Activated CD8-positive, alpha-beta memory T cell treated with anti-CD3 and anti-CD28 coated beads for 48 hours (primary cell): ENCODE measurements at regions not wholly inside any gene's neighbourhood (a gene's known extent, or its start where the extent isn't known, plus 50 kb on each side); places are given as distances from the start of the nearest gene placed in this dataset.
"Not testable (repeated sequence)": the region's sequence is repeated elsewhere in the genome, so short reads cannot be mapped to it uniquely, and the experiment has no call there.

Experiments
- DNase-seq, 3 experiments: peaks; one replicate each; pipeline ENCODE4 v3.0.0-alpha.2; 2020; ENCODE audit warnings: low read depth in 2 of 3, low spot score in 2 of 3

DNA sequence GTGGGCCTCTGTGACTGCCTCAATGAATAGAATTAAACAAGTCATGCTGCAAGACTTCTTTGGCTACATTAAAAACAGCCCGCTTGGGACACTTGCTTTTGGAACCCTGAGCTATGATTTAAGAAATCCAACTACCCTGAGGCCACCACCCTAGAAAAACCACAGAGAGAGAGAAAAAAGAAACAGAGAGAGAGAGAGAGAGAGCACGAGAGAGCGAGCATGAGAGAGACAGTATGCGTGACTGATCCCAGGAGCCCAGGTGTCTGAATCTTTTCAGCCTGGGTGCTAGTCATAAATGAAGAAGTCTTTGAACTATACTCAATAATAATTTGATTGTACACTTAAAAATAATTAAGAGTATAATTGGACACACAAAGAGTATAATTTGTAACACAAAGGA lies 123.1 kb upstream of the FREM1 start:
- no peak for DNase-seq

DNA sequence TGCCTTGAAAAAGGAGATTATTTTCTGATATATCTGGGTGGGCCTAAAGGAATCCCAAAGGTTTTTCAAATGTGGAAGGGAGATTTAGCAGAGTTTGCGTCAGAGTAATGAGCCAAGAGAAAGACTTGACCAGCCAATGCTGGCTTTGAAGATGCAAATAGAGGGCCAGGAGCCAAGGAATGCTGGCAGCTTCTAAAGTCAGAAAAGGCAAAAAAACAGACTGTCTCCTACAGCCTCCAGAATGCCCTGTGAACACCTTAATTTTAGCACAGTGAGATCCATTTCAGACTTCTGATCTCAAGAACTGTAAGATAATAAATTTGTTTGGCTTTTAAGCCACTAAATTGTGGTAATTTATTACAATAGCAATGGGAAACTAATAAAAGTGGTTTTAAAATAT lies 122.6 kb upstream of the FREM1 start:
- DNase-seq = no peak

DNA sequence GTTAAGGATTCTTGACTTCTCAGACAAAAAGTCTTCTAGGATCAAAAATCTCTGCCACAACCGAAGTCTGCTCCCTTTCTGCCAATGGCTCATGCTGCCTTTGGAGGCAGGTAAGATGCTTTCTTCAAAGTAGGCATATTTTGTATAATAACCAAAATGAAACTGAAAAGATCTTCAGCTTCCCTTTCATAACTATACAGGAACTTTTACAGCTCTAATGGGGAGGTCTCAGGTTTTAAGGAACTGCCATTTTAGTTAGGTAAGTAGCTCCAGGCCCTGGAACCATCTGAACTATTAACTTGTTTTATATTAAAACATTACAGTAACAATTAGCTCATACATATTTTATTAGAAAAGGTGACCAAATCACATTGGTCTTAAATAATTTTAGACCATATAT lies 110.9 kb upstream of the FREM1 start:
- DNase-seq = no peak

DNA sequence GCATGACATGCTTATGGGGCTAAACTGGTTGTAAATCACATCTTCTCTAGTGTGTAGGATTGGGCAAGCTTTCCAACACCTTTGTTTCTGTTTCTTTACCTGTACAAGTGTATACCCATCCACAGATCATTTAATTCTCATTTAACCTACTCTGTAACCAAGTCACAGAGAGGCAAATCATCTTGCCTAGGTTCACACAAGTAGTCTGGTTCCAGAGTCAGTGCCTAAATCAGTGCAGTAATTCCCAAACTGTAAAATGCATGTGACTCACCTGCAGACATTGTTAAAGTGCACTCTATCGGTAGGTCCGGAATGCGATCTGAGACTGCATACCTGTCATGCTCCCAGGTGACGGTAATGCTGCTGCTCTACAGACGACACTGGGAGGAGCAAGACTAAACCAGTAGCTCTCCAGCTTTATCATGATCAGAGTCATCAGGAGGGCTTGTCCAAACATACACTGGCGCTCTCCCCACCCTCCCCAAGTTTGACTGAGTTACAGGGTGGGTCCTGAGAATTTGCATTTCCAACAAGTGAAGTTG lies 107.9 kb upstream of the FREM1 start:
- no peak for DNase-seq

DNA sequence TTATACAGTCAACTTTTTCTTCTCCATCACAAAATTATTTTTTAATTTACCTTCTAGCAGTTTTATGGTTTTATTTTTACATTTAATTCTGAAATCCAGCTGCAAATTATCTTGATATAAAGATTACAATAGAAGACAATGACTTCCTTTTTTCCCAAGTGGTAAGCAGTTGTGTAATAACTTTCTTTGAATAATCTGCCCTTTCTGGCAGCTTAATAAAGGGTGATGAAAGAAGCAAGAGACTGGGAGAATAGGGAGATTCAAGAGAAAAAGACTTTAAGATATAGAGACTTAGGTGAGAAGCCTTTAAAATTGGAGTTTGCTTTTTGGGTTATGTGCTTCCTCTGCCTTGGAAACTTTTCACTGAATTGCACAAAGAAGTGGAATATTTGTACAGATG lies 100.4 kb upstream of the FREM1 start:
- DNase-seq = no peak

DNA sequence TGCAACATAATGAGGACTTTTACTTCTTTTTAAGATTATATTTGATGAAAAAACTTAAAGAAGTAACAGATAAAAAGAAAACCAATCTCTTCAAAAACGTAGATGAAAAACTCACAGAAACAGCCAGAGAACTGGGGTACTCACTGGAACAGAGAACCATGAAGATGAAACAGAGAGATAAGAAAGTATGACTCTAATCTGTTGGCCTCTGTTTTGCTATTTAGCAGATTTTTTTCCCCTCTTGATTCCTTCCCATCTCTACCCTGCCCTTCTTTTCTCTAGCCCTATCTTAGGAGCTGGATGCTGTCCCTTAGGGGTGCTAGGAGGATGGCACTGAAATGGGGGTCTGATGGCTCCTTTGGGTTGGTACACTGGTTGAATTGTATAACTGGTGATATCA lies 97.5 kb upstream of the FREM1 start:
- DNase-seq = no peak

DNA sequence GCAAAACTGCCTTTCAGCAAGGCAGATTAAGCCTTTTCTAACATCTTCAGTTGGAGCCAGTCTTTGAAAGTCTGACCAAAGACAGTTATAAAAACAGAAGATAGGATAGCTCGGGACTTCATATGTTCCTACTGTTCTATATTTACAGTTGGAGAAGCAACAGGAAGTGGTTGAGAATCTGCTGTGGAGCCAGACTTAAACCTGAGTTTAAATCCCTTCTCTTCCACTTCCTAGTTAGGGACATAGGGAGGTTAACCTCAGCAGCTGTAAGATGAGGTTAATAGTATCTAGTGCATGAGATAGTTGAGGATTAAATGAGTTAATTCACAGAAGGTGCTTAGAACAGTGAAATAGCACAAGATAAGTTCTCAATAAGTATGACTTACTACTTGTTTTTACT lies 84.5 kb upstream of the FREM1 start:
- DNase-seq = no peak

DNA sequence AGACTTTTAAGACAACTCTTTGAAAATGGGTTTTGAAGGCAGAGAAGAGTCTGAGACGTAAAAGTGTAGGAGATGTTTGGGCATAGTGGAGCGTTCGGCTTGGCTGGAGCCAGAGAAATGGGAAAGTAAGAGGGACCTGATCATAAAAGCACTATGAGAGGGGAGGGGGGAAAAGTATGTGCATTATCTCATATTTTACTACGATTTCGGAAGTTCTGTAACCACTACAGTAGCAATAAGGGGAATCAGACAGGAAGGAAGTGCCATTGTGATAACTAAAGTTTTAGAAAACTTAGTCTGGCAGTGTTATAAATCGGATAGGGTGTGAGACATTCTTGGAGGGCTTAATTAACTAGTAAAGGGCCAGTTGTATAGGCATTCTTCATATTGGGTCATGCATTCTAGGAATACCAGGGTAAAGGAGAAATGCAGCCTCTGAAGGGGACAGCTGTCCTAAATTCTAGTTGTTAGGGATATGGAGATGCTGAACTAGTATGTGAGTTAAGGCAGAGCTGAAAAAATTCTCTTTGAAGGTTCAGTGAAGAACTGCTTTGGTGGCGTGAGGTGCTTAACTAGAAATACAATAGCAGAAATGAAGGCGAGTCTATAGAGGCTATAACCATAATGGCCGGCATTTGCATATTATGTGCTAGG lies 83.8 kb upstream of the FREM1 start:
- no peak for DNase-seq

DNA sequence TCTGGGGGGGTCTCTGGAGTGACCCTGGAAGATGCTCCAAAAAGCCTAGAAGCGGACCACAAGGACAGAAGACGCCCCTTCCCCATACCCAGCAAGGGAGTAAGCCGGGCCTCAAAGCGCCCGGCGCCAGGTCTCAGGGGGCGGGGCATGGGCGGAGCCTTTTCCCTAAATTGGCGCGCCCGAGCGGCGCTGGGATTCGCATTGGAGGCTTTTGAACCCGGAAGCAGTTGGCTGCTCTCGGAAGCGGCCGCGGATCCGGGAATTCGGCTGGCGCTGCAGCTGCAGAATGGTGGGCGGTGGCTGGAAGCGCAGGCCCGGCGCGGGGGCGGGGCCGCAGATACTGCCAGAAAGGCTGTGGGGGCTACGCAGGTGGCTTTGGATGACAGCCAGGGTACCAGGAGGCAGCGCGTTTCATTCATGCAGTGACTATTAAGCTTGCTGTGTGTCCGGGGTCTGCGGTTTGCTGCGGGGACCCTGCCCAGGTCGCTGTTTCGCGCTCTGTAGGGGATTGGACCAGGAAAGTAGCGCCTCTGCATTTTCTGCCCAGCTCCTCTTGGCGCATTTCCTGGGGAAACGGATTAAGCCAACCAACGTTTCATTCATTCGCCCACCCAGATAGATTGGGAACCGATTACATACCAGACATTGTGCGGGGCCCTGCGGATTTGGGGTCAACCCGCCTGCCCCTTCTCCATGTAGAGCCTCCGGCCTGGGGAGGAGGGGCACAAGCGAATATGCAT lies 83.0 kb upstream of the FREM1 start:
- DNase-seq = peak; percentile 1 to 10 (median 3)

DNA sequence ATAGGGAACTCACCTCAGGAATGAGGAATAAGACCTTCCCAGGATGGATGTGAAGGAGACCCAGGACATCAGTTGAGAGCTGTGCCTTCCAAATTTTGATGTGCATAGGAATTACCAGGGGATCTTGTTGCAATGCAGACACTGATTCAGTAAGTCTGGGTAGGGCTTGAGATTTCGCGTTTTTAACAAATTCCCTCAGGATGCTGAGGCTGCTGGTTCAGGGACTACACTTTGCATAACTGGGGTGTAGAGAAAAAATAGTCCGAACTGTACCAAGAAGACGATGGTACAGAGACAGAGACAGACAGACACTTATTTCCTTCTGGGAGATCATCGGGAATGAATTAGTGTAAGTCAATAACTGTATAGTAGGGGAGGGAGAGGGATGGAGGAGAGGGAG lies 82.3 kb upstream of the FREM1 start:
- no peak for DNase-seq

DNA sequence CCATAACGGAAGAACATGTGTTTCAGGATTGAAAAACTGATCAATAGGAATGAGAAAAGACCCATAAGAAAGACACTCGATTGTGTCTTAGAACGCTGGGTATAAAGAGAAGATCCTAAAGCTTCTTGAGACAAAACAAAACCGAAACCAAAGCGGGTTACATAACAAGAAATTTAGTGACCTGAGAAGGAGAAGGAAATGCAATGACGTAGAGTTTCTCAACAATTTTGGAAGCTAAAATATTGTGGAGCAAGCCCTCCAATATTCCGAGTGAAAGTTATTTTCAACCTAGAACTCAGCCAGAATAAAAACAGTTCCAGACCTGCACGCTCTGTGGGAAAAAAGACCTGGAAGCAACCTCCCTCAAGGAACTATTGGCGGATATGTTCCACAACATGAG lies 81.9 kb upstream of the FREM1 start:
- no peak for DNase-seq

DNA sequence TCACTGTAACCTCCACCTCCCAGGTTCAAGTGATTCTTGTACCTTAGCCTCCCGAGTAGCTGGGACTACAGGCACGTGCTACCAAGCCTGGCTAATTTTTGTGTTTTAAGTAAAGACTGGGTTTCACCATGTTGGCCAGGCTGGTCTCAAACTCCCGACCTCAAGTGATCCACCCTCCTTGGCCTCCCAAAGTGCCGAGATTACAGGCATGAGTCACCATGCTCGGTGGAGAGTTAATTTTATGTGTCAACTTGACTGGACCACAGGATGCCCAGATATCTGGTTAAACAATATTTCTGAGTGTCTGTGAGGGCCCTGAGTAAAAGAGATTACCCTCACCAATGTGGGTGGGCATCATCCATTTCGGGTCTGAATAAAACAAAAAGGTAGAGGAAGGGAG lies 80.4 kb upstream of the FREM1 start:
- not testable (repeated sequence) for DNase-seq

DNA sequence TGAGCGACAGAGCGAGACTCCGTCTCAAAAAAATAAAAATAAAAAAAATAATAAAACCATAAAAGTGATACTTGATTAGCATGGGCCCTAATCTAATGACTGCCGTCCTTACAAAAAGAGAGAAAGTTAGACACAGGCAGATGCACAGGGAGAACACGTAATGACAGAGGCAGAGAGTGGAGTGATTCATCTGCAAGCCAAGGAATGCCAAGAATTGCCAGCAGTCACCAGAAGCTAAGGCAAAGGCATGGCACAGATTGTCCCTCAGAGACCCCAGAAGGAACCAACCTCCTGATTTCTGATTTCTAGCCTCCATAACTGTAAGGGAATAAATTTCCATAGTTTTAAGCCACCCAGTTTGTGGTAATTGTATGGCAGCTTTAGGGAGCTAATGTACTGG lies 79.6 kb upstream of the FREM1 start:
- no peak for DNase-seq

DNA sequence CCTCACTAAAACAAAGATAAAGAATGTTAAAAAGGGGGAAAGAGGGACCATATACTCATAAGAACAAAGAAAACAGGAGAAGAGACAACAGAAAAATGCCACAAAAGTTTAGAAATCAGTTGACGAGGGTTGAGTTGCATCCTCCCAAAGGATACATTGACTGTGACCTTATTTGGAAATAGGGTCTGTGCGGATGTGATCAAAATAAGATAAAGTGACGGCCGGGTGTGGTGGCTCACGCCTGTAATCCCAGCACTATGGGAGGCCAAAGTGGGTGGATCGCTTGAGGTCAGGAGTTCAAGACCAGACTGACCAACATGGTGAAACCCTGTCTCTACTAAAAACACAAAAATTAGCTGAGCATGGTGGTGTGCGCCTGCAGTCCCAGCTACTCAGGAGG lies 79.1 kb upstream of the FREM1 start:
- not testable (repeated sequence) for DNase-seq

DNA sequence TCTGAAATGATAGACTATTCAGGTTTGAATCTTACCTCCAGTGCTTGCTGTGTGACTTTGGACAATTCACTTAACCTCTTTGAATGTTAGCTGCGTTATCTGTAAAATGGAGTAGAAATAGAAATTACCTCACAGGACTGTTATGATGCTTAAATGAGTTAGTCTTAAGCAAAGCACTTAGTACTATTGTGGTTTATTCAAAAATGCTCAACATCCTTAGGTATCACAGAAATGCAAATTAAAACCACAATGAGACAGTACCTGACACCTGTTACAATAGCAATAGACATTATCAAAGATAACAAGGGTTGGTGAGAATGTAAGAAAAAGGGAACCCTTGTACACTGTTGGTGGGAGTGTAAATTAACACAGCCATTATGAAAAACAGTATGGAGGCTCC lies 77.6 kb upstream of the FREM1 start:
- no peak for DNase-seq

DNA sequence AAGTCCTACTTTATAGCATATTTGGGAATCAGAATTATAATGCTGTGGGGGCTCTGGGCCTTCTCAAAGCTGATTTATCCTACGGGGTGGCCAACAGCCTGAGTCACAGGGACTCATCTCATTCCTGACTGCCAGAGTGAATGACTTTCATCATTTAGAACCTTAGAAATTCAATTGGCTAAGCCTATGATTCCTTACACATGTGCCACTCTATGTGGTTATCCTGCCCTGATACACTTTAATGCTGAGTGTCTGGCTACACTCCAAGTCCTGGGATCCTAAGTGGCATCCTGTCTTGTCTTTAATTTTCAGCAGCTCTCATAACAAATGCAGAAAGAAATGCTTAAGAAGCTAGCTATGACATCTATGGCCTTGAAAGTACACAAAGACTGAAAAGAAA lies 75.2 kb upstream of the FREM1 start:
- DNase-seq = no peak

DNA sequence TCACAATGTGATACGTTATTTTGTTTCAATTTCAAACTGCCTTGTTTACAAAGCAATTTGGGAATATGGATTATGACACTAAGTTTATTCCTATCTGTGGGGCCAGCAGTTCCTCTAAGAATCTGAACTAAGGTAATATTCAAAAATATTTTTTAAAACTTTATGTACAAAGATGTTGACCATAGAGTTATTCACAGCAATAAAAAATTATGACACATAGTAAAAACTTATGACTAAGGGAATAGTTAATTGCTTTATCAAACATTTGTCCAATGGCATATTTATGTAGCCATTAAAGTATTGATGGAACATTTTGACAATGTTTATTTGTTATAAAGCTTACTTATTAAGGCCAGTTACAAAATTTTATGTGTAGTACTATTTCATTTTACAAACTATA lies 73.4 kb upstream of the FREM1 start:
- DNase-seq = no peak

DNA sequence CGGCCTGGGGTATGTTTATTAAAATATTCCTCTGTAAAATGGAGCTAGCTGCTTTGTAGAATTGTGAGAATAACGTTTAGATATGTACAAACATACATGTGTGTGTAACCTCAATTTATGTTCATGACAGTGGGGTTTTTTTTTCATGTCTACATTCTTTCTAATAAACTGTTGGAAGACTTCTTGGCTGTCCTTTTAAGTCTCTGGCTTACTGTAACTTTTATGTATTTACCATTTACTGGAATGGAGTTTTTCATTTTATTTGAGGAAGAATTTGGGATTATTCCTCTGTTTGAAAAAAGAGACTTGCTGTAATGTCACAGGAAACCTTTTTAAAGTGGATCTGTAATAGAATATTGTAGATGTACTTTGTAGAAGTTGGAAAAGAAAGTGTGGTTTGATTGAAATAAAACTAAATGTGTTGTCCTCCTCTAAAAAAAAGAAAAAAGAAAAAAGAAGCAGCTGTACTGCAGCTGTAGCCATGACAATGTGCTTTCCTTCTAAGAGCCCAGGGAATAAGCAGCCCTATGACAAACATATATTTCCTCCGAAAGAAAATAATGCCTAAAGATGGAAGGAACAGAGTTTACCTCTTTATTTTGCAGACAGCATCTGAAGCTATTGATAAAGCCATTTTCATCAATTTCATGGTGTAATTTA lies 71.2 kb upstream of the FREM1 start:
- no peak for DNase-seq

DNA sequence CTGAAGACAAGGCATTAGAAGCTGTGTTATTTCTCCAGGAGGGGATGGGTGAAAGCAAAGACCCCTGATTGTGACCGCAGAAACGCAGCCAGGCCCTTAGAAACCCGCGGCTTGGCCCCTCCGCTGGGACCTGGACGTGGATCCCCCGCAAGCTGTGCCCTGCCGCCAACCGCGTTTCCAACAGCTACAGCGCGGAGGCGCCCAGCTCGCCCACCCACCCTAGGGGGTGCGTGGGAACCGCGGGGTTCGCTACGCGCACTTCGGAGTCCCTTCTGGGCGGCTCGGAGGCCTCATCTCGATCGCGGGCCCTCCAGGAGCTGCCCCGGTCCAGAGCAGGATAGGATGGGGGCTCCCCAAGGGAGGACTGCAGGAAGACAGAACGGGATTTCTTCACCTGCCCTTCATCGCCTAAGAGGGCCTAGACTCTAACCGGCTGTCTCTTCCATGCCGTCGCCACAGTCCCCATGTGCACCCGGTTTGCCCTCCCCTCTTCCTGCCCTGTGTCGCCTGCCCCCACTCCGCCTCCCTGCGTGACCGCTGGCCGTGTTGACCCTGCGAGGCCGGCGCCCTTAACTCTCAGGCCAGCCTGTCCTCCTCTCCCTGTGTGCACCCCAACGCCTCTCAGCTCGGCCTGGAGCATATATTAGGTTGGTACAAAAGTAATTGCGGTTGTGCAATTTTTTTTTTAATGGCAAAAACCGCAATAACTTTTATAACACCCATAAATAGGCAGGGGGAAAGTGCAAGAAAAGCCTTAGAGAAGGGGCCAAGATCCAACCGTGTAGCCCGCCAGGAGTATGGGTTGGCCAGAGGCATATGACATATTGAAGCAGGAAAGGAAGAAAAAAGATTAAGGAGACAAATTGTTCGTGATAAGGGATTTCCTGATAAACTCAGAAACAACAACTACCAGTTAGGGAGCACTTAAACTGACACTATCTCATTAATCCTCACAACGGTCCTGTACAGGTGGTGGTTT lies 68.1 kb upstream of the FREM1 start:
- no peak for DNase-seq

DNA sequence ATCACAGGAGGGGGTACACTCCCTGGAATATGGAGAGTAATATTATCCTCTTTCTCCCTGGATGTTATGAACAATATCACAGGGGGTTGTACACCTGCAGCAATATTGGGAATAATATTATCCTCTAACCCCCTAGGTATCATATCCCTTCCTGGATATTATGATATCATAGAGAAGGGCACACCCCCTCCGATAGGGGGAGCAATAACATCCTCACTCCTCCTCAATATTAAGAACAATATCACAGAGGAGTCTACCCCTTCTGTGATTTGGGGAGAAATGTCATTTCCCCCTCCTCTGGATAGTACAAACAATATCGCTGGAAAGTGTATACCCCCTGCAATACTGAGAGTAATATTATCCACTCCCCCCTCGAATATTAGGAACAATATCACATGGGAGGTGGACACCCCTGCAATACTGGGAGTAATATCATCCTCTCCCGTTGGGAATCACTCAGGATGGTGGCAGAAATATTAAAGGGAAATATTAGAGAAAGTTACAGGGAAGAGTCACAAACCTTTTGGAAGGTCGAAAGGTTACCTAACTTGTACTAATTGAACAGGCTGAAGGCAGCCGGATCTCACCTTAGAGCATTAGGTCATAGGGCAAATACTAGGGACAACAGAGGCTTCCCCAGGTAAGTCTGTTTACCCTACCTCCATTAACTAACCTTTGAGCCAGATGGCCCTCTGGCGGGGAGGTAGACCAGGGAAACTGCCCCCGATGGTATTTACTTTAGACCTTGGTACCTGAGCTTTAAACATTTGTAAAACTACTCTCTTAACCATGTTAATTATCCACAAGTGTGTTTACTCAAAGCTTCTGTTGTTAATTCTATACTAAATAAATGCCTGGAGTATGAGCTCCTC lies 57.5 kb upstream of the FREM1 start:
- no peak for DNase-seq
